ENCODE measurements at regions not wholly inside any gene's neighbourhood (a gene's known extent, or its start where the extent isn't known, plus 50 kb on each side); places are given as distances from the start of the nearest gene placed in this dataset.
"Not testable (repeated sequence)": the region's sequence is repeated elsewhere in the genome, so short reads cannot be mapped to it uniquely, and the experiment has no call there.

GRCh38 chr15:31705076-31705678, 325.1 kb upstream of the CHRNA7 start:
- not testable (repeated sequence) for DNase-seq (ENCODE audit: low spot score); H3K27me3 ChIP-seq; H3K36me3 ChIP-seq (replicated peaks; ENCODE audit: insufficient read depth, low read depth); H3K9me2 ChIP-seq (replicated peaks; ENCODE audit: insufficient read depth); H3K79me2 ChIP-seq; H3K27ac ChIP-seq; H3K9me3 ChIP-seq (ENCODE audit: low read depth); H2AFZ ChIP-seq; H3K4me2 ChIP-seq; H3K4me3 ChIP-seq; H3K4me1 ChIP-seq (ENCODE audit: insufficient read depth); H4K20me1 ChIP-seq (ENCODE audit: insufficient read depth, poor library complexity, severe bottlenecking)
- 30% methylated on average over 2 of the region's 7 CpGs for WGBS (ENCODE audit: low lambda C conversion rate, missing lambda C conversion rate)

- H3K9me3 ChIP-seq (ENCODE audit: low read depth); H3K27ac ChIP-seq; DNase-seq (ENCODE audit: low spot score); H3K79me2 ChIP-seq; H4K20me1 ChIP-seq (ENCODE audit: insufficient read depth, poor library complexity, severe bottlenecking); H2AFZ ChIP-seq; H3K4me1 ChIP-seq (ENCODE audit: insufficient read depth); H3K36me3 ChIP-seq (replicated peaks; ENCODE audit: insufficient read depth, low read depth); H3K4me2 ChIP-seq; H3K27me3 ChIP-seq; H3K9me2 ChIP-seq (replicated peaks; ENCODE audit: insufficient read depth); H3K4me3 ChIP-seq: not testable (repeated sequence)
- WGBS (ENCODE audit: low lambda C conversion rate, missing lambda C conversion rate): 43% methylated on average over 3 of the region's 8 CpGs
Measured at GRCh38 chr15:31707944-31708702, 322.2 kb upstream of the CHRNA7 start.

- not testable (repeated sequence) for H3K9me3 ChIP-seq (ENCODE audit: low read depth); H3K4me1 ChIP-seq (ENCODE audit: insufficient read depth); H3K79me2 ChIP-seq; H3K4me2 ChIP-seq; H3K27ac ChIP-seq; H3K36me3 ChIP-seq (replicated peaks; ENCODE audit: insufficient read depth, low read depth); DNase-seq (ENCODE audit: low spot score); H2AFZ ChIP-seq; H3K27me3 ChIP-seq; H3K4me3 ChIP-seq; H4K20me1 ChIP-seq (ENCODE audit: insufficient read depth, poor library complexity, severe bottlenecking); H3K9me2 ChIP-seq (replicated peaks; ENCODE audit: insufficient read depth)
- WGBS (ENCODE audit: low lambda C conversion rate, missing lambda C conversion rate): 35% methylated on average over 4 of the region's 9 CpGs
Measured at GRCh38 chr15:31708703-31709327, 321.5 kb upstream of the CHRNA7 start.

- not testable (repeated sequence) for DNase-seq (ENCODE audit: low spot score); H3K36me3 ChIP-seq (replicated peaks; ENCODE audit: insufficient read depth, low read depth); H3K4me1 ChIP-seq (ENCODE audit: insufficient read depth); H3K9me3 ChIP-seq (ENCODE audit: low read depth); H3K79me2 ChIP-seq; H3K27me3 ChIP-seq; H4K20me1 ChIP-seq (ENCODE audit: insufficient read depth, poor library complexity, severe bottlenecking); H2AFZ ChIP-seq; H3K9me2 ChIP-seq (replicated peaks; ENCODE audit: insufficient read depth); H3K27ac ChIP-seq; H3K4me3 ChIP-seq; H3K4me2 ChIP-seq
- 87% methylated on average over 3 of the region's 3 CpGs for WGBS (ENCODE audit: low lambda C conversion rate, missing lambda C conversion rate)
Measured at GRCh38 chr15:31709479-31709878, 320.8 kb upstream of the CHRNA7 start.

- H3K4me3 ChIP-seq; H3K4me1 ChIP-seq (ENCODE audit: insufficient read depth); H3K27me3 ChIP-seq; H2AFZ ChIP-seq; H3K9me2 ChIP-seq (replicated peaks; ENCODE audit: insufficient read depth); H4K20me1 ChIP-seq (ENCODE audit: insufficient read depth, poor library complexity, severe bottlenecking); H3K27ac ChIP-seq; H3K4me2 ChIP-seq; H3K36me3 ChIP-seq (replicated peaks; ENCODE audit: insufficient read depth, low read depth); DNase-seq (ENCODE audit: low spot score); H3K9me3 ChIP-seq (ENCODE audit: low read depth); H3K79me2 ChIP-seq: not testable (repeated sequence)
- 89% methylated on average over 4 of the region's 4 CpGs for WGBS (ENCODE audit: low lambda C conversion rate, missing lambda C conversion rate)
Measured at GRCh38 chr15:31710806-31711205, 319.5 kb upstream of the CHRNA7 start.

- not testable (repeated sequence) for H3K27ac ChIP-seq; DNase-seq (ENCODE audit: low spot score); H3K4me1 ChIP-seq (ENCODE audit: insufficient read depth); H3K27me3 ChIP-seq; H3K4me3 ChIP-seq; H3K4me2 ChIP-seq; H2AFZ ChIP-seq; H3K9me2 ChIP-seq (replicated peaks; ENCODE audit: insufficient read depth); H3K79me2 ChIP-seq; H4K20me1 ChIP-seq (ENCODE audit: insufficient read depth, poor library complexity, severe bottlenecking); H3K9me3 ChIP-seq (ENCODE audit: low read depth); H3K36me3 ChIP-seq (replicated peaks; ENCODE audit: insufficient read depth, low read depth)
- 53% methylated on average over 3 of the region's 3 CpGs for WGBS (ENCODE audit: low lambda C conversion rate, missing lambda C conversion rate)
Measured at GRCh38 chr15:31715208-31715607, 315.1 kb upstream of the CHRNA7 start.

GRCh38 chr15:31718625-31719024, 311.7 kb upstream of the CHRNA7 start:
- H3K27me3 ChIP-seq; H3K79me2 ChIP-seq; DNase-seq (ENCODE audit: low spot score); H4K20me1 ChIP-seq (ENCODE audit: insufficient read depth, poor library complexity, severe bottlenecking); H3K9me3 ChIP-seq (ENCODE audit: low read depth); H3K4me1 ChIP-seq (ENCODE audit: insufficient read depth); H2AFZ ChIP-seq; H3K4me3 ChIP-seq; H3K36me3 ChIP-seq (replicated peaks; ENCODE audit: insufficient read depth, low read depth); H3K27ac ChIP-seq; H3K4me2 ChIP-seq; H3K9me2 ChIP-seq (replicated peaks; ENCODE audit: insufficient read depth): not testable (repeated sequence)
- WGBS (ENCODE audit: low lambda C conversion rate, missing lambda C conversion rate): 36% methylated on average over 1 of the region's 1 CpG

- not testable (repeated sequence) for H3K9me2 ChIP-seq (replicated peaks; ENCODE audit: insufficient read depth); DNase-seq (ENCODE audit: low spot score); H3K9me3 ChIP-seq (ENCODE audit: low read depth); H3K4me2 ChIP-seq; H3K27me3 ChIP-seq; H3K27ac ChIP-seq; H4K20me1 ChIP-seq (ENCODE audit: insufficient read depth, poor library complexity, severe bottlenecking); H3K4me3 ChIP-seq; H2AFZ ChIP-seq; H3K4me1 ChIP-seq (ENCODE audit: insufficient read depth); H3K36me3 ChIP-seq (replicated peaks; ENCODE audit: insufficient read depth, low read depth); H3K79me2 ChIP-seq
- WGBS (ENCODE audit: low lambda C conversion rate, missing lambda C conversion rate): 70% methylated on average over 6 of the region's 7 CpGs
Measured at GRCh38 chr15:31719396-31720022, 310.8 kb upstream of the CHRNA7 start.

All from hepatocyte (in vitro differentiated cells).